ENCODE measurements at regions not wholly inside any gene's neighbourhood (a gene's known extent, or its start where the extent isn't known, plus 50 kb on each side); places are given as distances from the start of the nearest gene placed in this dataset.

- H3K27me3 ChIP-seq: no peaks in the 10 kb centered on the region
Observed at GRCh38 chr12:115722181-115722580, 555.3 kb downstream of the MED13L start.

GRCh38 chr12:115716551-115716950, 560.9 kb downstream of the MED13L start:
- no peaks in the 10 kb centered on the region for H3K36me3 Mint-ChIP-seq
- H3K27me3 ChIP-seq: no peaks in the 10 kb centered on the region
- H3K4me1 Mint-ChIP-seq: no peaks in the 10 kb centered on the region
- H4K20me1 ChIP-seq (ENCODE audit: low read depth): no peaks in the 10 kb centered on the region
- no peaks in the 10 kb centered on the region for H3K9me3 ChIP-seq (ENCODE audit: low read depth)
- no peak overlapping the region for H3K27ac ChIP-seq
- H3K9ac ChIP-seq: no peak overlapping the region
- H3K79me2 ChIP-seq (ENCODE audit: low read depth): no peaks in the 10 kb centered on the region
- no peaks in the 10 kb centered on the region for H3K9me3 Mint-ChIP-seq
- no peak overlapping the region for H3K27ac Mint-ChIP-seq
- H3K4me2 ChIP-seq: no peak overlapping the region
- DNase-seq (ENCODE audit: low spot score): no peak
- TF ChIP-seq EZH2 (IDR thresholded peaks at IDR 0.05) (no peak), EZH2phosphoT487 (IDR thresholded peaks at IDR 0.05) (no peak), CTCF (IDR thresholded peaks at IDR 0.05) (no peak)
- no peak overlapping the region for H3K4me3 ChIP-seq
- H3K27me3 Mint-ChIP-seq (ENCODE audit: insufficient read depth, low read depth): no peaks in the 10 kb centered on the region
- no peak overlapping the region for H3K4me3 Mint-ChIP-seq
- H3K4me1 ChIP-seq: peaks cover 7% of the 10 kb centered on the region
- no peaks in the 10 kb centered on the region for H3K36me3 ChIP-seq
- no peaks in the 10 kb centered on the region for H3F3A ChIP-seq (ENCODE audit: low read depth)
- H2AFZ ChIP-seq (replicated peaks): no peak overlapping the region

More at GRCh38 chr12:115722181-115722580, 555.3 kb downstream of the MED13L start:
- no peaks in the 10 kb centered on the region for H3K4me1 ChIP-seq
- no peak for DNase-seq (ENCODE audit: low spot score)
- Mint-ChIP-seq H3K27me3 (ENCODE audit: insufficient read depth, low read depth) (peaks cover 2% of the 10 kb centered on the region), H3K4me3 (no peak overlapping the region), H3K27ac (no peak overlapping the region), H3K4me1 (no peaks in the 10 kb centered on the region), H3K36me3 (no peaks in the 10 kb centered on the region), H3K9me3 (no peaks in the 10 kb centered on the region)
- H3K4me3 ChIP-seq: no peak overlapping the region
- H3K36me3 ChIP-seq: no peaks in the 10 kb centered on the region
- H2AFZ ChIP-seq (replicated peaks): no peak overlapping the region
- TF ChIP-seq CTCF (IDR thresholded peaks at IDR 0.05): no peak
- no peak for TF ChIP-seq EZH2phosphoT487 (IDR thresholded peaks at IDR 0.05)
- TF ChIP-seq EZH2 (IDR thresholded peaks at IDR 0.05): no peak
- H4K20me1 ChIP-seq (ENCODE audit: low read depth): no peaks in the 10 kb centered on the region
- no peak overlapping the region for H3K27ac ChIP-seq
- no peaks in the 10 kb centered on the region for H3F3A ChIP-seq (ENCODE audit: low read depth)
- no peak overlapping the region for H3K4me2 ChIP-seq
- no peaks in the 10 kb centered on the region for H3K79me2 ChIP-seq (ENCODE audit: low read depth)
- H3K9ac ChIP-seq: no peak overlapping the region
- H3K9me3 ChIP-seq (ENCODE audit: low read depth): no peaks in the 10 kb centered on the region

GRCh38 chr12:115712676-115713075, 564.8 kb downstream of the MED13L start:
- H3F3A ChIP-seq (ENCODE audit: low read depth): no peaks in the 10 kb centered on the region
- Mint-ChIP-seq H3K27ac (no peak overlapping the region), H3K9me3 (no peaks in the 10 kb centered on the region), H3K27me3 (ENCODE audit: insufficient read depth, low read depth) (no peaks in the 10 kb centered on the region), H3K36me3 (no peaks in the 10 kb centered on the region), H3K4me3 (no peak overlapping the region), H3K4me1 (no peaks in the 10 kb centered on the region)
- no peak overlapping the region for H2AFZ ChIP-seq (replicated peaks)
- DNase-seq (ENCODE audit: low spot score): no peak
- H3K4me3 ChIP-seq: no peak overlapping the region
- H3K4me1 ChIP-seq: peaks cover 7% of the 10 kb centered on the region
- no peaks in the 10 kb centered on the region for H3K9me3 ChIP-seq (ENCODE audit: low read depth)
- no peaks in the 10 kb centered on the region for H4K20me1 ChIP-seq (ENCODE audit: low read depth)
- no peaks in the 10 kb centered on the region for H3K27me3 ChIP-seq
- H3K9ac ChIP-seq: no peak overlapping the region
- H3K4me2 ChIP-seq: no peak overlapping the region
- H3K36me3 ChIP-seq: no peaks in the 10 kb centered on the region
- no peaks in the 10 kb centered on the region for H3K79me2 ChIP-seq (ENCODE audit: low read depth)
- no peak overlapping the region for H3K27ac ChIP-seq
- TF ChIP-seq EZH2 (IDR thresholded peaks at IDR 0.05) (no peak), CTCF (IDR thresholded peaks at IDR 0.05) (no peak), EZH2phosphoT487 (IDR thresholded peaks at IDR 0.05) (no peak)
